IPS DF 4.7 (cell line): ENCODE measurements at regions not wholly inside any gene's neighbourhood (a gene's known extent, or its start where the extent isn't known, plus 50 kb on each side); places are given as distances from the start of the nearest gene placed in this dataset.
A peak's percentile ranks its signal among the peaks of the same experiment; 100 is the strongest.
"Not testable (repeated sequence)": the region's sequence is repeated elsewhere in the genome, so short reads cannot be mapped to it uniquely, and the experiment has no call there.

ENCODE experiments used
- DNase-seq: peaks from one replicate; pipeline ENCODE4 v3.0.0-alpha.2; 2013; ENCODE audit warnings: low spot score; ENCODE audit errors: extremely low read depth

DNA sequence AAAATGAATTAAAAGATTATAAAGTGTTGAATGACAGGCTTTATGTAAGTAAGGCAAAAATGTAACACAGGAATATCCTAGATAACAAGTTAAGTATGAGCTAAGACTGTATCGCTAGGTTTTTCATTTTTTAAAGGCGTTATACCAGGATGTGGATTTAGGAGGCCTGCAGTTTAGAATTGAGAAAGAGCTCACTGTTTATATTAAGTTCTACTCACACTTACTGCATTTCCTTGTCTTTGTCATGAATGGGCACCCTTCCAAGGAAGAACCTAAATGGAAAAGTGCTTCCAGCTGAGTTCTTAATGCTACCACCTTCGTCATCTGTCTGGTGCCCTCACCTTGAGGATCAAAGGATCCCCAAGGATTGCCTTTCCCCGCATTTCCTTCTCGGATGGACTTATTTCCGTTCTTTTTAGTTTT, 148.7 kb downstream of the SOX4 start:
- DNase-seq = peak; percentile 69

DNA sequence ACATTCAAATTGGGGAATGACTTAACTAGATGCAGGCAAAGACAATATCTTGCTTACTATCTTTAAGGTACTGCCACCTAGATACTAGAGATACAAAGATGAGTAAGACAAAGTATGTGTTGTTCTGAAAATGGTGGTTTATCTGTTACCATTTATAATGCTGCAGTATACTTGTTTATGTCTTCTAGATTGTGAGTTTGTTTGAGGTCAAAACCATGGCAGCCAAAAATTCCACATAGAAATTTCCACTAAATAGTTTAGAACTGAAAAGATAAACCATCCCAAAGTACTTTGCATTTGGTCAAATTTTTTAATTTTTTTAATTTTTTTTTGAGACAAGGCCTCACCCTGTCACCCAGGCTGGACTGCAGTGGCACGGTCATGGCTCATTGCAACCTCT, 150.8 kb downstream of the SOX4 start:
- DNase-seq = no peak

DNA sequence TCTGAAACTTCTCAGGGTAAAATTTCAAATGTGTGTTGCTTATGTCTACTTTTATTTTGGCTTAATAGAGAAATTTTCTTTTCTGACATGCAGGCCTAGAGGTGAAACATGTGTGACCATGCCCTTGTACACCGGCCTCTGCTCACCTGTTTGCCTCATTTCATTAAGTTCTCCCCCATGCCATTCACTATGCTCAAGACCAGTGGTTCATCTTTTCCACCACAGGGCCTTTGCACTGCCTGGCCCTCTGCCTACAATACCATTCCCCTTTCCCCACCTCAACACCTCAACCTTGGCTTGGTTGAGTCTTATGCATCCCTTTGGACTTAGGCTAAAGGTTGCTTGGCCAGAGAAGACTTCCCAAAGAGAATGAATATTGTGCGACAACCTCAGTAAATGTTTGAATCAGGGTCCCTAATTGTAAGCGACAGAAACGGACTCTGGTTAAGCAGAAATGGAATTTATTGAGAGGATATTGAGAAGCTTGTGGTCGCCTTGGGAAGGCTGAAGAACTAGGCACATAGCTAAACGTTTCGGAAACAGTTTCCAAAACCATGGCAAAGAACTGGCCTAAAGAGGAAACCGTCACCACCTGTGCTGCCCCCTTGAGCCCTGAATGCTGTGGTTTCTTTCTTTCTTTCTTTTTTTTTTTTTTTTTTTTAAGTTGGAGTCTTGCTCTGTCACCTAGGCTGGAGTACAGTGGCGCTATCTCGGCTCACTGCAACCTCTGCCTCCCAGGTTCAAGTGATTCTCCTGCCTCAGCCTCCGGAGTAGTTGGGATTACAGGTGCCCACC, 152.2 kb downstream of the SOX4 start:
- DNase-seq = no peak

DNA sequence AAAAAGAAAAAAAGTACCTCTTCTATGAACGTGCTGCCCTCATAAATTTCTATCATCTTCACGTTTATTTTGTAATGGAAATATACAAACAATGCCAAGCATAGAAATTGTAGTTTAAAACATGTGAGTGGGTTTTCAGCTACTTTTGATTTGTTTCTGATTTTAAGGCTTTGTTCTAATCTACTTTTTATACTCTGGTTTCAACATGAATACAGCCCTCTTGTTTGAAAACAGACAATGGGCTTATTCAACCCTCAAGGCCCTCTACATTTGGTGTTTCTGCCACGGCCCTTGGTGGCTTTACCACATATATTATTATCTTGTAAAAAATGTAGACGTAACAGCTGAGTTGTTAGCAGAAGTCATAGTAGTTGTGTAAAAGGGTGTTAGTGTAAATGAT, 153.9 kb downstream of the SOX4 start:
- no peak for DNase-seq

DNA sequence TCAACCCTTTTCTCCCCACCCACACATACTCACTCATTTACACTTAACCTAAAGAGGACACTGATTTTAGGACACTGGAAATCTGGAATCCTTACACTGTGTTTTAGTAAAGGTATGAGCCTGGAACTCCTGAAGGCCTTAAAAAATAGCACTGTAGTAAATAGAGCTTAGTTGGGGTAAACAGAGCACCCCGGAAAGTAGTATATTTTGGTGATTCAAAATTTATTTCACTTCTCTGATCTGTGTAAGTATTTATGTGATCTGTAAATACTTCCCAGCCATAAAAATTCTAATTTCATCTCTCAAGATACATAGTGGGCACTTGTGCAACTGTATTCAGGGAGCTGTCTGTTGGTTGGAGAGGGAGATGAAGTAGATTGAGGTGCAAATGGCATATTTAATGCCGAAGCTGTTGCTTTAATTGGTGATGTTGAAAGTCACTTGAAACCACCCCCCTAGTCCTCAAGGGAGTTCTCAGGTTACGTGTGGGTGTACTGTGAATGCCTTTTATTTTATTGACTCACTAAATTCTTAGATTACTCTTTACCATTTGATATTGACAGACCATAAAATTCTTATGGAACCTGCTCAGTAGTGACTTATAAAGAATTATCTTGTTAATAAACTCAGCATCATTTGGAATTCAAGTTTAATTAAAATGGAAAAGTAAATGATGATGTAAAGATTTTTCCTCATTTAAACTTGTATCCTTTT, 154.9 kb downstream of the SOX4 start:
- DNase-seq = no peak

DNA sequence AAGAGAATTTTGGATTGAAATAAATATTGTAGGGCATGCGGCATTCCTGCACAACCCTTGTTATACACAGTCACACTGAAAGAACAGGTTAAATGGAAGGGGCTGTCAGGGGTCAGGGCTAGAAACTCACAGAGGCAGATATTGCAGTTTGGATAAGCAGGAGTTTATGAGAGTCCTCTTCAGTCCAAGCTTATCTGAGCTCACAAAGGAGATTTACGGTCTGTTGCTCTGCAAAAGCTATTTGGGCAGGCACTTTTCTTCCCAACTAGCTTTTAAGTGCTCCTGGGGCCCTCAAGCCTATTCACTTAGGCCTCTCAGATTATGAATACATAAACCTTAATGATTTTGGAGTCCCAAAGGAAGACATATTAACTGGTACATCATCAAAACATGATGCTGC, 156.2 kb downstream of the SOX4 start:
- DNase-seq = no peak

DNA sequence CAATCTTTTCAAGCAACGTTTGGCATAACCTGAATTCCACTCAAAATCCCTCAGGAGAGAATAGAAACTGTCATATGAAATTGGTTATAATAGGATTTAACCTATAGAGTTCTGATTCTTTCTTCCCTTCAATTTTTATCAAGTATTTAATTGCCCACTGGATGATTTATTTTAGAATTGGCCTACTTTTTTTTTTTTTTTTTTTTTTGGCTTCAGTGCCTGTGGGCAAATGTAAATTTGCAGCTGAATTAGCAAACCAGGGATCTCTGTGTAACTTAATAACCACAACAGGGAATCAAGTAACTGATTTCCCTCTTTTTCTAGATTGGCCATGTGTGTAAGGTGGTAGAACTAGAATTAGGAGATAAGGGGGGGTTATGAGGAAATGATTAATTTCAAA, 157.0 kb downstream of the SOX4 start:
- DNase-seq = no peak

DNA sequence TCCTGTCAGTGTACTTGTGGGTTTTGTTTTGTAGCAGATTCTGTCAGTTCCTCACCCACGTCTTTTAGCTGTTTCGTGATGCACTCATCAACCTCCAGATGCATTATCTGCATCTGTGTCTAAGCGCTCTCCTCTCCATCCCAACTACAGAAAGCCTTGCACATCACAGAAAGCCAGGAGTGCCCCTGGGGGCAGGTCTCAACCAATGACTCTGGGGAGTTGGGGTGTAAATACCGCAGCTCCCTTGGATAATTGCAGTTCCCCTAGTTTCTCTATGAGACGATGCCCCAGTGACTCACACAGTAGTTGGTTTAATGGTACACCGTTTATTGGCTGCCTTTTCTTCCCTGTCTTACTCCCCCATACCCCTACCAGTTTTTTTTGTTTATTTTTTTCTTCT, 158.1 kb downstream of the SOX4 start:
- no peak for DNase-seq

DNA sequence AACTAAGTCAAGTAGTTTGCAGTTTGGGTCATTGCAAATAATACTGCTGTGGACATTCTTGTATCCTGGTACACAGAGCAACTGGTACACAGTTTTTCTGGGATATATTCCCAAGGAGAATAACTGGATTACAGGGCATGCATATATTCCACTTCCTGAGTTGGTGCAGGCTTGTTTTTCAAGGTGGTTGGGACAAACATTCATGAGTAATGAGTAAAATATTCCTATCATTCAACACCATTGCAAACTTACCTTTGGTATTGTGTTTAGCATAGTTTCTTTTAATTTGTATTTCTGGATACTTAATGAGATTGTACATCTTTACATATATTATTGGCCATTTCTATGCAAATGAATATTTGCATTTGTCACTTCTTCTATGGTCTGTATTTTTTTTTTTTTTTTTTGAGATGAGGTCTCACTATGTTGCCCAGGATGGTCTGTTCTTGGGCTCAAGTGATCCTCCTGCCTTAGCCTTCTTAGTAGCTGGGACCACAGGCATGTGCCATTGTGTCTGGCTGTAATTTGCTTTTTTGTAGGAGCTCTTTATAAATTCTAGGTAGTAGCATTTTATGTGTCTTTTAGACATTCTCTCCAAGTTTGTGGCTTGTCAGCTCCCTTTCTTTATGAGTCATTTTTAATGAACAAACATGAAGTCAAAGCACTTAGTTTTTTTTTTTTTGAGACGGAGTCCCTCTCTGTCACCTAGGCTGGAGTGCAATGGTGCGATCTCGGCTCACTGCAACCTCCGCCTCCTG, 158.7 kb downstream of the SOX4 start:
- no peak for DNase-seq

DNA sequence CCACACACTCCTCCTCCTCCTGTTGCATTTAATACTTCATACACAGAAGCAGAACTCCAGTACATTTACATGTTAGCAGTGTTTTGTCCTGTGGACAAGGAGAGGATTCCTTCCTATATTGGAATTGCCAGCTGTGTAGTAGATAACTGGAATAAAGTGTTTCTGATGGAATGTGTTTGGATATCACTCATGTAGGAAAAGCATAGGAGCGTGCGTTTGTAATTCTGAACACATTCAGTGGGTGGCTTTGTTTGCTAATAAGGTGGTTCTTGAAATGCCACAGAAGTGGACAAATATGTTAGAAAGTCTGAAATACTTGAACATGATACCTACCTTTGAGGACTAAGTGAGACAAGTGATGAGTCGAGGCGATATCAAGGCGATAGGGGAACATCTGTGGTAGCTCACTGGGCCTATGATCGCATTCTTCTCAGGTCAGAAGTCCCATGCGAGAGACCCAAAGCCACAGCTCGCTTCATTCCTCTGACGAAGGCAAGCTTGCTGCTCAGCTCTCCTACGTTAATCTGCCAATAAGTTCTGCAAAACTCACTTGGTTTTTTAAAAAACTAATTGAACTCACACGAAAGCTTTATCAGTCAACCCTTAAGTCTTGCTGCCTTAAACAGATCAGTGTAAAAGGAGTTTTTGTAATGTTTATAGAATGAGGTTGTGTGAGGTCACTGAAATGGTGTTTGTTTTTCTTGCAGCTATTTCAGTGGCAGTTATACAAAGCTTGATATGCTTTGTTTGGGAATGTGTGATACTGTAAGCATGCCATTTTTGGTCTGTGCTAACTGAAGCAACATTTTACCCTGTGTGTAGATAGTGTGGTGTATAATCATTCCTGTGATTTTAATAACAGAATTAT, 159.9 kb downstream of the SOX4 start:
- DNase-seq = no peak

DNA sequence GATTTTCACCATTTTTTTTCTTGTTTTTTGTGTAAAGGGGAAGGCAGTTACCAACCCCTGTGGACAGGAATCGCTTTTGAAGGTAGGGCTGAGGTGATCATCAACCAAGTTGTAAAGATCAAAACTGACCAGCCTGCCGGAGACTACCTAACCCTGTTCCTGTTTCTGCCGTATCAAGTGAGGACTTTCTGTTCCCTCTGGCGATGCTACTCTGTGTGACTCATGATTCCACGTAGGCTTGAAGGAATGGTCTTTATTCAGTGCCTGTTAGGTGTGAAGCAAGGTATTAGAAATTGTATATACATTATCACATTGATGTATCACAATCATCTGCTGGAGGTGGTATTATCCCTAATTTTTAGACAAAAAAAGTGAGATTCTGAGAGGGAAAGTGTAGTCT, 161.3 kb downstream of the SOX4 start:
- DNase-seq = no peak

DNA sequence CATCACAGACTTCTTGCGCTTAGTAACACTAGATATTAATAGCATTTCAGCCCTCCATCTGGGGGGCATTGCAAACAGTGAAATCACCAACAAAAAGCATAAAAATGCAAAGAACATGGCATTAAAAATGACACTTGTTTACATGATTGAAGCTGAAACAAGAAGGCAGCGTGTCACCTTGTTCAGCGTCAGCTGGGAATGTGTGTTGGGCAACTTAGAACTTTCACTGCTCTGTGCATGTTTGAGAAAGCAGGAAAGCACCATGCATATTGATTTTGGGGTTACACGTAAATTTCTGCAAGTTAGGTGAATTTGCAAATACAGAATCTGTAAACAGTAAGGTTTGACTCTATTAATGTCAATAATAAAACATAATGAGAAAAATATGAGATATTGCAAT, 162.9 kb downstream of the SOX4 start:
- DNase-seq = no peak

DNA sequence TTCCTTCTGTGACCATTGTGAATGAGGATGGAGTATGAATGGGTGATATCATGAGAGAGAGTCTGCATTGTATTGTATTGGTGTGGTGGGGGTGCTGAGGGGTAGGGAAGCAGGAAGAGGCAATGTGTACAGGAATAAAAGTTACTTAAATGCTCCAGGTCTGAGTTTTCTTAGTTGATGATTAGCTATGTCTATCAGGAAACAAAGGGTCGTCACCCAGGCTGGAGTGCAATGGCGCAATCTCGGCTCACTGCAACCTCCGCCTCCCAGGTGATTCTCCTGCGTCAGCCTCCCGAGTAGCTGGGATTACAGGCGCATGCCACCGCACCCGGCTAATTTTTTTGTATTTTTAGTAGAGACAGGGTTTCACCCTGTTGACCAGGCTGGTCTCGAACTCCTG, 163.8 kb downstream of the SOX4 start:
- not testable (repeated sequence) for DNase-seq

DNA sequence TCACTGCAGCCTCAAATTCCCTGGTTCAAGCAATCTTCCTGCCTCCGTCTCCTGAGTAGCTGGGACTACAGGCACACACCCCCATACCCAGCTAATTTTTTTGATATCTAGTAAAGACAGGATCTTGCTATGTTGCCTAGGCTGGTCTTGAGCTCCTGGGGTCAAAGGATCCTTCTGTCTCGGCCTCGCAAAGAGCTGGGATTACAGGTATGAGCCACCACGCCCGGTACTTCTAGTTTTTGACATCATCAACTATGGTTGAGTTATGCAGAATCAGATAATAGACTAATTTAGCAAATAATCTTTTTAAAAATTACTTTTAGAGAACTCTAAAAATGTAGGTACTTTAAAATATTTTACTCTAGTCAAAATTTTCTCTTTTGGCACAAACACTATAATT, 166.2 kb downstream of the SOX4 start:
- DNase-seq = no peak

DNA sequence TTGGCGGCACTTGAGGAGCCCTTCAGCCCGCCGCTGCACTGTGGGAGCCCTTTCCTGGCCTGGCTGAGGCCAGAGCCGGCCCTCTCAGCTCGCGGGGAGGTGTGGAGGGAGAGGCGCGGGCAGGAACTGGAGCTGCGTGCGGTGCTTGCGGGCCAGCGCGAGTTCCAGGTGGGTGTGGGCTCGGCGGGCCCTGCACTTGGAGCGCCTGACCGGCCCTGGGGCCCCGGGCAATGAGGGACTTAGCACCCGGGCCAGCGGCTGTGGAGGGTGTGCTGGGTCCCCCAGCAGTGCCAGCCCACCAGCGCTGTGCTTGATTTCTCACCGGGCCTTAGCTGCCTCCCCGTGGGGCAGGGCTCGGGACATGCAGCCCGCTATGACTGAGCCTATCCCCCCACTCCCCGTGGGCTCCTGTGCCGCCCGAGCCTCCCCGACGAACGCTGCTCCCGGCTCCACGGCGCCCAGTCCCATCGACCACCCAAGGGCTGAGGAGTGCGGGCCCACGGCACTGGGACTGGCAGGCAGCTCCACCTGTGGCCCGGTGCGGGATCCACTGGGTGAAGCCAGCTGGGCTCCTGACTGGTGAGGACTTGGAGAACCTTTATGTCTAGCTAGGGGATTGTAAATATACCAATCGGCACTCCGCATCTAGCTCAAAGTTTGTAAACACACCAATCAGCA, 167.6 kb downstream of the SOX4 start:
- DNase-seq = not testable (repeated sequence)

DNA sequence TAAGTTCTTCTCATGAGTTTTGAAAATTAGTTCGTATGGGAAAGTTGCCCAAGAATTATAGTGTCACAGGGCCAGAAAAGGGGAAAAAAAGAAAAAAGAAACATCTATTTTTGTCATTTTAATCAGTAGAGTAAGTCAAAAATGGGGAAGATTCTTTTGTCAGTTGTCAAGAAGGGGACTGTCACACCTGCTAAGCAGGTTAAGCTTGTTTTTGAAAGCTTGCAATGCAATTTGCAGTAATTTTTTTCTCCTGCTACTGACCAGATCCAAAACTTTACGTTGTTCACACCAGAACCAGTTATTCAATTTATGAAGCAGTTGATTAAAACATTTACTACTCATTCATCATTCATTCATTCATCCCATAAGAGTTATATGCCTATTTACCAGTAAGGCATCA, 171.4 kb downstream of the SOX4 start:
- DNase-seq = no peak

DNA sequence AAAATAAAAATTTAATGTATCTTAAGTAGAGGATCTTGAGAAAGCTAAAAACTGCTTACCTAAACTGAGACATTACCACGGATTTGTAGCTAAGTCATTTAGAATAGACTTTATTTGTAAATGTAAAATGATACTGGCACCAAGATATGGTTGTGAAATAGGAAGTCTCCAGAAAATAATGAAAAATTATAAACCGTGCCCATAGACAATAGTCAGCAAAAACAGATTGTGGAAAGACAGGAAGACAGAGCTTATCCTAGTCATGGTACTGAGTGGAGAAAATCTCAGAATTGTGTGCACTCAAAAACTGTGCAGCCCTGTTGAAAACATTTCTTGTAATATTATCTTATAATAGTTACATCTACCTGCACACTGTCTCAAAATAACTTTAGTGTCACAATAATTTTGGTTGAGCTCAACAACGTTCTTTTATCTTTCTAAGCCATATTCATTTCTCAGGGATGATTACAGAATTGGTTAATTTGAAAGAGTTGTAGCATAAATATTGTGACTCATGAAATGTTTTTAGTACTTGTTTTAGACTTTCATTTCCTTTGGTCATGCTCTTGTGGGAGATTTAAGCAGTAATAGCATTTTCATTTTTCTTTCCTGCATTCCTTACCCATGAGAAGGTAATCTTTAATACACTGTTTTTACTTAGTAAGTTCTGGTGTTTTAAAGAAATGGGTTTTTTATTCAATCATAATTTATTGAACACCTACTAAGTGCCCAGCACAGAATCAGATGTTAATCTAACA, 174.5 kb downstream of the SOX4 start:
- no peak for DNase-seq

DNA sequence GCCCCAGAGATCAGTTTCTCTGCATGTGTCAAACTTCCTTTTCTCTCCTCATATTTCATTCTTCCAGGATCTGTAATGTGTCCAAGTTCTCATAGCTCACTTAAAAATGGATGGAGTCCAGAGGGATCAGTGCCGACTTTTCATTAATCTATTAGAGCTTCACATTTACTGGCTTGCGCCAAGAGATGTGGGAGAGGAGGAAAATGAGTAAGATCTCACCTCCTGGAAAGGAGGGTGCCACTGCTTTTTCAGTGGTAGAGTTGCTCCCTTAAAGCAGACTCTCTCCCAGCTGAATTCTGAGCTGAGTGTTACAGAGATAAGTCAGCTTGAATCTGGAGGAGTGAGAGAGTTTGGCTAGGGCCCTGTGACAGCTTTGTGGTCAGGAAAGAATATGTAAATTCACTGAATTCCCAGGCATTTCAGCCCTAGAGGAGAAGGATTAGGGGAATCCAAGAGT, 175.9 kb downstream of the SOX4 start:
- peak; percentile 46 for DNase-seq

DNA sequence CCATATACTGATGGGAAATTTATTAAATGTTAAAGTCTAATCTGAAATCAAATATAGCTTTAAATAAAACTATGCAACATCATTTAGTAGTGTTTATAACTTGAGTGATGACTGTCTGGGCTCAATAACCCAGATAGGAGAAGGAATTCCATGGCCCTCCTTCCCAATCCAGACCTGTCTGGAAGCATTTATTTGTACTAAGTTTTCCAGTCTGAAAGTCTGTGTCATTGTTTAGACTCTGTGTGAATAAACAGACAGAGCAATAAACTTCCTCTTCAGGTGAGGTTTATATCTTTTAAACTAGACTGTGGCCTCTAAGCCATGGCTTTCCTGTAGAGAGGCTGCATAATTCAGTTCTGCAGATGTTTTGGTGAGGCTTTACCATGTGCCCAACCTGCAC, 176.4 kb downstream of the SOX4 start:
- no peak for DNase-seq
